GM21529 (cell line): ENCODE measurements at regions not wholly inside any gene's neighbourhood (a gene's known extent, or its start where the extent isn't known, plus 50 kb on each side); places are given as distances from the start of the nearest gene placed in this dataset.

ENCODE experiments used
- ATAC-seq: cut with Tn5 transposase; IDR thresholded peaks from one replicate; pipeline ENCODE4 v1.9.1; 2021; ENCODE audit not compliant: unreplicated experiment

DNA sequence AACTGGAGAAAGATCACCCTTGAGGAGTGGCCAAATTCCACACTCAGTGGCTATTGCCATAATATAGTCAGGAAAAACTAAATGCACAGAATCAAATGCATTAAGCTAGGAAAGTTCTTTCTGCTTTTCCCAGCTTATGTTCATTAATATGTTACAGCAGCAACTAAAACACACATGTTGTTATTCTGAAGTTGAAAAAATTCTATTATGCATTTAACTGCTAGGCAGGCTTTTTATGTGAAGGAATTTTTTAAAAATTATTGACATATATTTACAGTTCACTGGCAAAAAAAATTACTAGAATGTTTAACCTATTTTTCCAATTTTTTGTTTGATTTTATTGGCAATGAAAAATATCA is 135.2 kb upstream of the IL12A start:
- no peak for ATAC-seq

DNA sequence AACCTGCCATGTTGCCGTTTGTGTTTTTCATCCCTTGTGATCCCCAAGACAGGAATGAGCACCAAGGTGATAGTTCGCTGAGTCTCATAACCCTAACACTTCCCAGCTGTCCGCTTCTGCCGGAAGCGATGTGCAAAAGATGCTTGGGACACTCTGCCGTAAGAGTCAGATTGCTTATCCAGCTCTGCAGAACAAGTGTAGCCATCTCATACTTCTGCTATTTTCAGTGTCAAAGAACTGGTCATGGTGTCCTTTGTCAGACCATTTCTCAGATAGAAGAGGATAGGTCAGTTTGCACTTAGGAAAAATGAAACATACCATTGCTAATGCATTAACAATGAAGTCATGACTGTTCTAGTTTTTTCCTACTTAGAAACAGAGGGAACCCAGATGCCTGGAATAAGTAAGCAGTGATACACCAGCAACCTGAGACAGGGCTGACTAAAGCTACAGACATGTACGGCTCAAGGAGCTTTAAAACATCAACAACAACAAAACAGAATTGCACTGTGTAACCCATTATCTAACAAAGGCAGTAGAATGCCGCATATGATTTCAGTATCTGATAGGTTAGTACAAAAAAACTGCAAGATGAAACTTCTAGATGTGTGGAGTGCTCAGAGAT is 134.0 kb upstream of the IL12A start:
- no peak for ATAC-seq

DNA sequence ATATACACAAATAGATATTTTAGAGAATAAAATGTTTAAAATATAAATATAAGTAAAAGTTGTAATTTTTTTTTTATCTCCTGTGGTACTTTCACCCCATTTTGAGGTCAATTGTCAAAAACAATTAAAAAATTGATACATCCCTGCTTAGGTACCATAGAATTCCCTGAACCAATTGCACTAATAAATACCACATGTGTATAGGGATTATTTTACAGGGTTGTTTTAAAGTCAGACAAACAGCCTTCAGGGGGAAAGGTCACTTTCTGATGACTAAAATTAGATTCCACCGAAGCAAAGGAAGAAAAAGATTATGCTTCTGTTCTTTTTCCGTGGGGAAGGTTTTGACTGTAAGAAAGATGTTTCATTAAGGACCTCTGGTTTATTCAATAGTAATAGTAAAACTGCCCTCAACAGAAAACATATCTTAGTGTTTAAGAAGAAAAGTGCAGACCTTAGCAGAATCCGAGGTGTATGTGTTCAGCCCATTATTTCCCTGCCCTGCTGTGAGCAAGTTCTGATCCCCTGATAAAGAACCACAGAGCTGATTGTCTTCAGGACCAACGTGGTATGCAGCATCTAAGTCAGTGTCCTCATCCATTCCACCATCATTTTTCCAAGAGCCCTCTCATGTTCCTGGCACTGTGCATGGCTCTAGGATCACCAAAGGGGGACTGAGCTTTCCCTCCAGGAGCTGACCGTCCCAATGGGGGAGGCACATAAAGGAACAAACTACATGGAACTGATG is 132.9 kb upstream of the IL12A start:
- no peak for ATAC-seq

DNA sequence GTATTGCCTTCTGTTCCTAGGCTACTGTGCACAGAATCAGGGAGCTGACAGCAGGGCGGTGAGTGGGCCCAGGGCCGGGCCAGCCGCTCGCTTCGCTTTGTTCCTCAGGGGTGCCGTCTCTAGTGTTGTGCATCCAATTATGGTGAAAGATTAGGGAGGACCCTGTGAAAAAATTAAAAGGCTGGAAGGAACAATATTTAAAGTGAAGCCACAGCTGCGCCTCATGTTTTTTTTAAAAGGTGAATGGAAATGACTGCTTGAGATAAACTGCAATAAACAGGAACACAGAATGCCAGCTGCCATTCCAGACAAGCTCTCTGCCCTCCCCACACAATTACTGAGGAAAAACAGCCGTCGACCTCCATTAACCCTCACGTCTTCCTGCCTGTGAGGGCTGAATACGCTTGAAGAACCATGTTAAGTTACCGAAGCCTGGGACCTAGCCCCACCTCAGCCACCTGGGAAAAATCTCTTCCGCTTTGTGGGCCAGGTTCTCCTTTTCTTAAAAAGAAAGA is 132.0 kb upstream of the IL12A start:
- ATAC-seq: no peak

DNA sequence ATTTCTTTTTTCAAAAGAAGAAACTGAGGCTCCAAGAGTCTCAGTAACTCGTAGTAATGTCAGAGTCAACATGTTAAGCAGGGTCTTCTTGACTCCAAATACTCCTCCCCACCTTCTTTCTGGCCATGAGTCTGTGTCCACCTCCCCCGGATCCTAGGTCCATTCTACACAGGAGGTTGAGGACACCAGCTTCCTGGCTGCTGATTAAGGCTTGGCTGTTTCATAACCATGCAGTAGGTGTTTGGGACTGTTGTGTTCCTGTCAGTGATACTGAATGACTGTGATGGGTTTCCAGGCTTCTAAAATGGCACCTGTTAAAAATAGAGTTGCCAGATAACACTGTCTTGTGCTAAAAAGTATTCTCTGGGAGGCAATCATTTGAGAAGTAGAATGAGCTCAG is 130.8 kb upstream of the IL12A start:
- no peak for ATAC-seq

DNA sequence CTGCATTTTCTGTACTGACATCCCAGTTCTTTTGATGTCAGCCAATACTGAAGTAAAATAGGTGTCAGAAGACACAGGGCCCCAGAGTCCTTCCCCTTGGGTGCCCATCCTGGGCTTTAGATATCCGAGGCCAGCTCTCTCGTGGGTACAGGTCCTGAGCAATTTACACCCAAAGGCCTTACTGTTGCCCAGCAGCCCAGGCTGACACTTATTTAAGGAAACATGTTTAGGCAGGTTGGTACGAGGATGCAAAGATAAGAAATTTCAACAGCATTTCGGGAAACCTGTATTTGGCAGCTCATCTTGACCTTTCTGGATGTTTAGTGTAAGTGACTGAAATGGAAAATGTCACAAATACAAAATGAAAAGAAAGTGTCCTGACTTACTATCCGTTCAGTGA is 130.0 kb upstream of the IL12A start:
- ATAC-seq: no peak

DNA sequence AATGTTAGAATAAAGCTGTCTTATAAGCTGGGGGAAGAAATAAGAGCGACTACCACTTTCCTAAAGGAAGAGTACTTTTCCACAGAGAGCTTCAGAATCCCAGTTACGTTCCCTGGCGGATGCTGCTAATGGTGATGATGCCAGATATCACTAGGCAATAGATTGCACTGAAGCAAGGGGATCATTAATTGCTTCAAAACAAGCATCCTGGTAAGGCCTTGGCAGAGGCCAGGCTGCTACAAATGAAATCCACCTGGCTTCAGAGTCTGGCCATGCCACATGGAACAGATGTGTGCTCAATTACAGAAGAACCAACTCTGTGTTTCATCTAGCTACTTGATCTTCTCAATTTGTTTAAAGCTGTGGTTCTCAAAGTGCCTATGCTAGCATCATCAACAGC is 129.2 kb upstream of the IL12A start:
- no peak for ATAC-seq

DNA sequence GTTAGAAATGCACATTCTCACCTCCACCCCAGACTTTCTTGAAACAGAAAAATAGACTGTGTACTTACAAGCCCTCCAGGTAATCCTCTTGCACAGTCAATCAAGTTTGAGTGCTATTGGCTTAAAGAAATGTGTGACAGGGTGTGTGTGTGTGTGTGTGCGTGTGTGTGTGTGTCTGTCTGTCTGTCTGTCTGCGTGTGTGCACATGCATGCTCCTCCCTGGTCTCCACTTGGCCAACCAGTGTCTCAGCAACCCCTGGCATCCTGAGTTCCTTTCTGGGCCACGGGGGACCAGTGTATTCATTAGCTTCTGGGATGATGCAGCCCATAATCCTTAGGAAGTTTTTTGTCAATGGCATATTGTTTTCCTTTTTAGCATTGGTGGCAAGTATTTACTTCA is 128.8 kb upstream of the IL12A start:
- ATAC-seq: no peak

DNA sequence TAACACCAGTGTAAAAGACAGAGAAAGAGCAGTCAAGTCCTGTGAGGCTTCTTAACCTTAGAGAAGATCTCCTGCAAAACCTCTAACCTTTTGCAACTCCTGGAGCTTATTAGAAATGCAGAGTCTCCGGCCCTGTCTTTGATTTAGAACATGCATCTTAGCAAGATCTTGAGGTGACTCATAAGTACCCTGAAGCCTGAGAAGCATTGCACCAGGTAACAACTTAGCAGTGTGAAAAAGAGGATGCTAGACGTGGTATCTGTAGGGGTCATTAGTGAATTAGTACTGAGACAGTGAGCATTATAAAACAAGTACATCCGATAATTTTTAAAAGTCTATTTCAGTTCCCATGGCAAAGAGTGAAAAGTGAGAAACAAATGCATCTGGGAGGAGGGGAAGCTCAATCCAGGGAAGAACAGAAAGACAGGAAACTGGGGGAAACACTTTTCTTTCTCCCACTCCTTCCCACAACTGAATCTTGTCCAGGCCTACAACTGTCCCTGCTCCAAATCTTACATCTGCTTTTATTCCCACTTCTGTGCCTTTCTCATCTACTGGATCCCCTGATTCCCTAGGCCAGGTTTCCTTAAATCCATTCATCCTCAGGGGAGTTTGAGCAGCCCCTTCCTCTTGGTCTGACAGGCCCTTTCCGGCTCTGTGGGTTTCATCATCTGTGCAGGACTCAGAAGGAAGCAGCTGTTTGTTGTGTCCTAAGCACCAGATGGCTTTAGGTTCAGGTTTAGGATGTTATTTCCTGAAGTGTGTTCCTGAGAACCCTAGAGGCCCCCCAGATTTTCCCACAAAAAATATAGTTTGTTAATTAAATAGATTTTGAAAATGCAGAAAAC is 128.1 kb upstream of the IL12A start:
- ATAC-seq: no peak

DNA sequence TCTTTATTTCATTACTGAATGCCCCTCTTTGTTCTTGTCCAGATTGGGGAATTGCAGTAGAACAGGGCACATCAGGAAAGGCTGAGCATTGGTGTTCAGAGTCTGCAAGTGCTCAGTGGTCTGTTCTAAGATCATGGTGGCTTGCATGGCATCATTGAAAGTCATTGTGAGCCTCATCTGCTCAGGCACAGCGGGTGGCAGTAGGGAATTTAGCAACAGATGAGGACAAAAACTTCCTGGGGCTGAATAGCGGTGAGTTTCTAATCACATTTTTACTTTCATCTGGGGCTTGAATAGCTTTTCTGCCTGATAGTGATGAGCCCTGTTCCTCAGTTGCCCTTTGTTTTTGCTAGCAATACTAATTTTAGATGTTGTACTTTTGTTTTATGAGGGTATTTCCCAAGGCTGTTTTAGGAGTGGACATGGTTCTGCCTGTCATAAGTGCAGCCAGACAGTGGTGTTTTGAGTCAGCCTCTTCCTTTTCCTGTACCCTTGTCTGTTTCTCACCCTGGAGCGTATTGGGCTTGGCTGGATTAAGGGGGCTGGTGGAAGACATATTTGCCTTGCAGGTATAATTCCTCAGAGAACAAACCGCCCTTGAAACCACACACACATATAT is 127.2 kb upstream of the IL12A start:
- ATAC-seq: peak; percentile 87

DNA sequence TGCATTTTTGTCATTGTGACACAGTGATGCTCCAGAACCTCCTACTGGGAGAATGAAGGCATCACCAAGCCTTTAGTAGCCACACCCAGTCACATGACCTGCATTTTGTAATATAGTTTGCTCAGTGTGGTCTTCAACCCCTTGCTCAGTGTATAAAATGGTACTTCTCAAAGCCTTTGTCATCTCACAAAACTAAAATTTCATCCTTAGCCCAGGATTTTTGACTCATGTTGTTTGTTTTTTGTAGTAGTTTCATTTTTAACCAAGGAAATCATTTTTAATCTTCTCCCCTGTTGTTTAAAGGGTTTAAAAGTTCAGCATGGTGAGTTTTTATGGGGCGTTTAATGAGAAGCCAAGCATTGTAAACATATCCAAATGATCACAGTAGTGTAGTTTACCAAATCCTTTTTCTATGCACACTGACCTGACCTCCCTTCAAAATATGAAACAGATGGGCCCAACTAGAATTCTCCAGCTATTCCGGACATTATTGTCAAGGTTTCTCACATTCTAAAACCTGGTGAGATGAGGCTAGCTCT is 123.5 kb upstream of the IL12A start:
- no peak for ATAC-seq

DNA sequence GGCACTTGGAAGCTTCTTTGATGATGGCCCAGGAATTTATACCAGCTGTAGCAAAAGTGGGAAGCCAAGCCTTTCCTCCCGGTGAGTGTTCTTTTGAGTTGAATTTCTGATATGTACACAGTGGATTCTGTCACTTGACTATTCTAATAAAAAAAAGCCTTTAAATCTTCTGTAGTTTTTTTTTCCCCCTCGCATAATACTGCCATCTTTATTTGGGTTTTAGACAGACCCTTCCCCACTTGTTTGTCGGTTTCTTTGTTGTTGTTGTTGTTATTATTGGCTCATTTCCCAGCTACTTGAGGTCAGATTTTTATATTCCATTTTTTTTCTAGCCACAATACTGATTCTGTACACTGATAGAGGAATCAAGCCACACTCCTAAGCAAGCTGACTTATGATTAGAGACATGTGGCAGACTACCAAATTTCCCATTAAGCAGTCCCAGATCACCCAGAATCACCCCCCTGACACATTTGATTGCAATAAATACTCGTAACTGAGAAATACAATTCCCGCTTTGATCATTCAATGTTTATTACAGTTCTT is 122.4 kb upstream of the IL12A start:
- ATAC-seq: no peak

DNA sequence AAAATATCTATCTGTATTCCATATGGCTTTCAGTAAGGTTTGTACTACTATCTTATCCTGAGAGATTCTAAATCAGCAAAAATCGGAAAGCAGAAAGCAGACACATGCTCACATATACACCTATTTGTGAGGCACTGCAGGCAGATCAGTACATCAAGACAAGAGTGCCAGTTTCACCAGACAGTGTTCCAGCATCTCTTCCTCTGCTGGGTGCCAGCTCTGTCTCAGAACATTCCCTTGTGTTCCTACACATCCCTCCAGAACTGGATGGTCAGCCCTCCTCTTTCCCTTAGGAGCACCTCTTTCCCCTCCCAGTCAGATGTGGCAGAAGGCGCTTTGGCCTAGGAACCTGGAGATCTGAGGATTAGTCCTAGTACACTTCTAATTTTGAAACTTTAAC is 121.3 kb upstream of the IL12A start:
- ATAC-seq: no peak

DNA sequence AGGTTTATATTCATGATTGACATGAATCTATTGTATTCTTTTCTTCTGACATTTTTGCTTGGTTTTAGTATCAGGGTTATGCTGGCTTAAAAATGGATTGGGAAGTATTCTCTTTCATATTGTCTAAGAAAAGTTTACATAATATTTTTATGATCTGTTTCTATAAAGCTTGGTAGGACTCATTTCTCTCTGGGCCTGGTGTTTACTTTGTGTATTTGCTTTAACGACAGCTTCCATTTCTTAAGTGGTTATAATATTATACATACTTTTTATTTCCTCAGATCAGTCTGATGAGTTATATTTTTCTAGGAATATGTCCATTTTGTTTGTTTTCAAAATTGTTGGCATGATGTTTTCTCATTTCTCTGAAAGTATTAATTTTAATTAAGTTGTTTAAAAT is 117.9 kb upstream of the IL12A start:
- ATAC-seq: no peak

DNA sequence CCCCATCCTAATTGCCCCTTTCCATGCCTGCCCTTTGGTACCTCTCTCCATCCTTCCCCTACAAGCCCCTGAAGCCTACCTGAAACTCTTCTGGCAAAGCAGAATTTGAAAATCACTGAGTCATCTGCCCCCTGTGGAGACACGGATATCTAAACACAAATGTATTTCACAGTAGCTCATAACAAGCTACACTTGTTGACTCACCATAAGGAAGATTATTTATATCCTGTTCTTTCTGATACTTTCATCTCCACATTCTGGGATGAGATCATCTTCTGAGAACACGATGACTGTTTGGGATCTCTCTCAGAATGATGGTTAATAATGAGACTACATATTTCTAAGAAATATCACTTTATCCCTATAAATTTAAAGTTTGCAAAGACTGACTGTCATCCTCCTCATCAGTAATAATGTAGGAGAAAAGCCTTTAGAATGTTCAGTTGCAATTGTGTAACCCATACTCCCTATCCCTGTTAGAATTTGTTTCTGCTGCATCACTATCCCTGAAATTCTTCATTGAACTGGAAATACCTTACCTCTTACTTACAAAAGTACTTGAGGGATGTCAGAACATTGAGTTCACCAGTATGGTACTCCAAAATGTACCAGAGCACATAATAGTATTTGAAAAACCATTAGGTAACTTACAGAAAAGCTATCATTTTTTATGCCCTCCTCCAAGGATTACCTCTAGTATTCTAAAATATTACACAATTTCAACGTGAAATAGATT is 116.1 kb upstream of the IL12A start:
- no peak for ATAC-seq

DNA sequence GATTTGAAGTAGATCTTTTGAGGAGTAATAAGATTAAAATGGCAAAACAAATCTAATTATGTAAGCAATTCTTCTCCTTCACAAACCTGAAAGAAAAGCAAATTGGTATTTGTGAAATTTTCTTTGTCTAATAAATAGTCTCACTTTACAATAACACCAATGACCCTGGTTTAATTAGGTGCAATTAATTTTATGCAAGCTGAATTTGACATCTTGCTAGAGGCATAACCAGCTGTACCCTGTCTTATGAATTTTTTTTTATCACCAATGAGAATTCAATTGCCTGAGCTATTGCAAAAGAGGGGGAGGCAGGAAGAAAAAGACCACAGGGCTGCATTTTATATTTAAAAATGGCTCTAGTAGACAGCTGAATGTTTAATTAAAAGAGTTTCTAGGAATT is 113.5 kb upstream of the IL12A start:
- no peak for ATAC-seq

DNA sequence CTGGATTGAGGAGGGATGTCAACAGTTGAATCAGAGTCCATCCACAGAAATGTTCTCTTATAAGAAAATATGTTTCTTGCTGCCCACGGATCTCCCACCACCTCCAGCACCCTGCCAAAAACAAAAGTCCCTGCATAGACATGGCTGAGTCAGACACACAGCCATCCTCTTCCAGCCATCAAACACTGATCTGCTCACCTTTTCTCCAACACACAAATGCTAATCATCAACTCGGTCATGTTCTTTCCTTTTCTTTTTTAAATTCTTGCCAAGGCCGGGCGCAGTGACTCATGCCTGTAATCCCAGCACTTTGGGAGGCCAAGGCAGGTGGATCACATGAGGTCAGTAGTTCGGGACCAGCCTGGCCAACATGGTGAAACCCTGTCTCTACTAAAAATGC is 110.7 kb upstream of the IL12A start:
- no peak for ATAC-seq

DNA sequence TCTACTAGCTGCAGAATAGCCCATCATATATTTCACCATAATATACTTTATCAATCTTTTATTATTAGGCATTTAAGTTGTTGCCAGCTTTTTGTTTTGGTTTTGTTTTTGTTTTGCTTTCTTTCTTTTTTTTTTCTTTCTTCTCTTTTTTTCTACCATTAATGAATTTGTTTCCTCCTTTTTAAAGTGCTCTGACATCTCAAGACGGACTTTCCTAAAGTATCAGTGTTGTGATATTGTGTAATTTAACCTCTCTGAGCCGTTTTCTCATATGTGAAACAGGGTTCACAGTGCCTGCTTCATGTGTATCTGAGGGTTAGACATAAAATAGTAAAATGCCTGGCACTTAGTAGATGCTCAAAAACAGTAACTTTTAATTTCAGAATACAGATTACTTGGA is 109.5 kb upstream of the IL12A start:
- no peak for ATAC-seq

DNA sequence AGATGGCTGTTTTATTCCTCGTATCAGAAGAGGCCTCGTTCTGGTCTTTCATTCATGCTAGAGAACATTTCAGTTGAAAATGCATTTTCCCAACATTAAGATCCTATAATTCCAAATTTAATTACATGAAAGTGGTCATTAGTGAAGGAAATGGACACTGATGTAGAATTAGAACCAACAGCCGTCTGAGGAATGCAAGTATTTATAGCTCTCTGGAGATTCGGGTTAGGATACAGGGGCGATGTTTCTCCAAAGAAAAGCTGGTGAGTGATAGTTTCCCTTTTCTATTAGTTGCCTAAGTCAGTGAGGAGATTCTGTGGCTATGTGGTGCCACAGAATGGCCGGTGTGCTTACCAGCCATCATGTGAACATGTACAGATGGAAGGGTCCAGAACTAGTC is 109.0 kb upstream of the IL12A start:
- ATAC-seq: no peak

DNA sequence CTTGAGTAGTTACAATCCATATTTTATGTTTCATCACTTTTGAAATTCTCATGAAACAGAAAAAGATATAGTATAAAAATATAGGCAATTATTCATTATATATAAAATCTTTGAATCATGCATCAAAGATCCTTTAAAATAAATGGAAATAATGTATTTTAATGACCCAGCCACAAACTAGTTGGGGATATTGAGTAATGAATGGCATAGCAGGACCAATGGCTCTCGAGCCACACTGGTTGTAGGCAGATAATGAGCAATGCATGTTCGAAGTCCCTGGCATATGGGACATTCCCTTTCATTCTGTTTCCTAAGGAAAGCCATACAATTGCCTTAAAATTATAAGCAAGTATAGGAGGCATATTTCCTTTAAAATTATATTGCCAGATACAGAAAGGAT is 107.4 kb upstream of the IL12A start:
- ATAC-seq: no peak
